Osteoblast (primary cell): ENCODE measurements at regions not wholly inside any gene's neighbourhood (a gene's known extent, or its start where the extent isn't known, plus 50 kb on each side); places are given as distances from the start of the nearest gene placed in this dataset.

Experiments used
- DNase-seq: peaks from one replicate; pipeline ENCODE4 v3.0.0; 2011; ENCODE audit warnings: low spot score, mixed read lengths; ENCODE audit not compliant: insufficient read length; ENCODE audit errors: missing footprints
- H2AFZ ChIP-seq: 2 replicates; pipeline ENCODE4 v1.6.0; 2011; ENCODE audit warnings: mild to moderate bottlenecking, low read length
- H3K27ac ChIP-seq: 2 replicates; pipeline ENCODE4 v1.5.1; 2011; ENCODE audit warnings: mild to moderate bottlenecking, low read depth, low read length, moderate library complexity
- H3K27me3 ChIP-seq: 2 replicates; pipeline ENCODE4 v1.6.0; 2012; ENCODE audit warnings: mild to moderate bottlenecking, control low read depth, inconsistent platforms, low read length, moderate library complexity; ENCODE audit not compliant: insufficient read depth
- H3K36me3 ChIP-seq: 2 replicates; pipeline ENCODE4 v1.5.1; 2011; ENCODE audit warnings: mild to moderate bottlenecking, low read length, control low read depth, moderate library complexity; ENCODE audit not compliant: insufficient read depth
- H3K4me1 ChIP-seq: 2 replicates; pipeline ENCODE4 v1.5.1; 2011; ENCODE audit warnings: mild to moderate bottlenecking, low read length, control low read depth, moderate library complexity; ENCODE audit not compliant: insufficient read depth
- H3K4me2 ChIP-seq: 2 replicates; pipeline ENCODE4 v1.6.0; 2011; ENCODE audit warnings: mild to moderate bottlenecking, low read length; ENCODE audit not compliant: insufficient read depth
- H3K4me3 ChIP-seq: fragments of 200-600 bp; sonication (generic); 3 replicates; pipeline ENCODE4 v1.5.1; 2012; ENCODE audit warnings: mild to moderate bottlenecking, low read length, inconsistent platforms; ENCODE audit not compliant: insufficient read depth
- H3K79me2 ChIP-seq: 2 replicates; pipeline ENCODE4 v1.6.0; 2012; ENCODE audit warnings: mild to moderate bottlenecking, low read length, control low read depth, inconsistent platforms; ENCODE audit not compliant: insufficient read depth
- H3K9me3 ChIP-seq: 2 replicates; pipeline ENCODE4 v1.5.1; 2011; ENCODE audit warnings: low read depth, low read length, control low read depth
- H4K20me1 ChIP-seq: 2 replicates; pipeline ENCODE4 v1.6.0; 2012; ENCODE audit warnings: mild to moderate bottlenecking, low read length, control low read depth; ENCODE audit not compliant: insufficient read depth
- CTCF ChIP-seq: IDR thresholded peaks from 2 replicates; pipeline ENCODE4 v1.5.1; 2011; ENCODE audit warnings: mild to moderate bottlenecking, low read depth, low read length, moderate library complexity; ENCODE audit errors: extremely low read depth

GRCh38 chr15:38065721-38066345 is 131.4 kb downstream of the TMCO5A start:
- no peak overlapping the region for H3K4me3 ChIP-seq
- no peaks in the 10 kb centered on the region for H3K27me3 ChIP-seq
- H3K4me2 ChIP-seq: no peak overlapping the region
- H3K36me3 ChIP-seq: no peaks in the 10 kb centered on the region
- no peak overlapping the region for H3K27ac ChIP-seq
- no peaks in the 10 kb centered on the region for H3K9me3 ChIP-seq
- H4K20me1 ChIP-seq: no peaks in the 10 kb centered on the region
- peaks cover 22% of the 10 kb centered on the region for H3K4me1 ChIP-seq
- peak overlapping the region; percentile 65 for H2AFZ ChIP-seq
- TF ChIP-seq CTCF: no peak
- no peak for DNase-seq
- H3K79me2 ChIP-seq: no peaks in the 10 kb centered on the region

GRCh38 chr15:38066612-38067011 is 132.2 kb downstream of the TMCO5A start:
- Histone ChIP-seq H3K27ac (no peak overlapping the region), H3K4me1 (peaks cover 22% of the 10 kb centered on the region), H3K4me3 (no peak overlapping the region), H3K4me2 (no peak overlapping the region), H3K9me3 (no peaks in the 10 kb centered on the region), H3K27me3 (no peaks in the 10 kb centered on the region), H3K79me2 (no peaks in the 10 kb centered on the region), H2AFZ (no peak overlapping the region), H3K36me3 (no peaks in the 10 kb centered on the region), H4K20me1 (no peaks in the 10 kb centered on the region)
- no peak for DNase-seq
- TF ChIP-seq CTCF: no peak

- no peak for TF ChIP-seq CTCF
- H2AFZ ChIP-seq: peak overlapping the region; percentile 16
- H4K20me1 ChIP-seq: no peaks in the 10 kb centered on the region
- no peaks in the 10 kb centered on the region for H3K9me3 ChIP-seq
- H3K27ac ChIP-seq: peak overlapping the region; percentile 97
- peak; percentile 84 for DNase-seq
- H3K4me1 ChIP-seq: peaks cover 31% of the 10 kb centered on the region
- no peaks in the 10 kb centered on the region for H3K27me3 ChIP-seq
- no peaks in the 10 kb centered on the region for H3K36me3 ChIP-seq
- H3K79me2 ChIP-seq: no peaks in the 10 kb centered on the region
- peak overlapping the region; percentile 68 for H3K4me3 ChIP-seq
- H3K4me2 ChIP-seq: peak overlapping the region; percentile 92
These were observed 134.4 kb downstream of the TMCO5A start for GRCh38 chr15:38068626-38069391.

- peak; percentile 93 for DNase-seq
- TF ChIP-seq CTCF: no peak
- H3K4me2 ChIP-seq: peak overlapping the region; percentile 92
- H3K4me1 ChIP-seq: peaks cover 38% of the 10 kb centered on the region
- no peaks in the 10 kb centered on the region for H3K36me3 ChIP-seq
- peak overlapping the region; percentile 5 for H2AFZ ChIP-seq
- no peaks in the 10 kb centered on the region for H3K27me3 ChIP-seq
- H3K27ac ChIP-seq: peak overlapping the region; percentile 97
- no peaks in the 10 kb centered on the region for H4K20me1 ChIP-seq
- H3K4me3 ChIP-seq: peak overlapping the region; percentile 68
- H3K79me2 ChIP-seq: no peaks in the 10 kb centered on the region
- no peaks in the 10 kb centered on the region for H3K9me3 ChIP-seq
These were observed 135.1 kb downstream of the TMCO5A start for GRCh38 chr15:38069511-38070011.
